ENCODE measurements at regions not wholly inside any gene's neighbourhood (a gene's known extent, or its start where the extent isn't known, plus 50 kb on each side); places are given as distances from the start of the nearest gene placed in this dataset.

DNA sequence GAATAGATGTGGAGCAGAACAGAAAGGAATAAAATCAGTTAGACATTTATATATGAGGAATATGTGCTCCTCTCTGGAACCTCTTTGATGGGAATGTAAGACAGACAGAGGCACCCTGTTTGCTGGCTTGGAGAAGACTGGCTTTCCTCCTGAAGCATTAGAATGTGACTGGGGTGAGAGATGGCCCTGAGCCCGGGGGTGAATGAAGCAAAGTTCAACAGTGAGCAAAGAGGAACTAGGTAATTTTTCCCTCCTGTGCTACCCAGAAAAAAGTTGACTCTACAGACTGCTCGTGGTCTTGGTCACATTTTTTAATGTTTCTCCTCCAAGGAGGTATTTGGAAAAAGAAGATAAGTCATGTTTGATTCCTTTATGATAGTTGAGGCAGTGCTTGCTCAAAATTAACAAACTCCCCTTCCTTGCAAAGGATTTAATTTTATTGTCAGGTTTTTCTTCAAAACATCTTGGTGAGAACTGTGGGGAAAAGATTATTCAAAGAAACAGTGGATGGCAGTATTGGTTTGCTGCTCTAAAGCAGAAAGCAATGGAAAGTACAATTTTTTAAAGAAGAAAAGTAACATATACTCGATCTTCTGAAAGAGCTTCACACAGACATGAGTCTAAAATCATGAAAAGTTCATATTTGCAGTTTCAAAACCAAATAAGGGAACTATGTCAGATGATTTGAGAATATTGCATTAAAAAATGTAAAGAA lies 370.4 kb upstream of the CDIN1 start:
- H3K4me1 ChIP-seq (ENCODE audit: control insufficient read depth, insufficient read depth, low read length), result peaks cover 10% of the 10 kb centered on the region
- H3K27me3 ChIP-seq (replicated peaks; ENCODE audit: control insufficient read depth, insufficient read depth, low read length), result no peaks in the 10 kb centered on the region
- peak; percentile 34 for DNase-seq (ENCODE audit: low read depth)
- no peak overlapping the region for H3K4me3 ChIP-seq (ENCODE audit: low read length)
- H3K9me3 ChIP-seq (ENCODE audit: control insufficient read depth, low read length), result no peaks in the 10 kb centered on the region
- no peaks in the 10 kb centered on the region for H3K36me3 ChIP-seq (ENCODE audit: control insufficient read depth, insufficient read depth, low read length, severe bottlenecking)
- H3K9ac ChIP-seq (ENCODE audit: low read length), result no peak overlapping the region

DNA sequence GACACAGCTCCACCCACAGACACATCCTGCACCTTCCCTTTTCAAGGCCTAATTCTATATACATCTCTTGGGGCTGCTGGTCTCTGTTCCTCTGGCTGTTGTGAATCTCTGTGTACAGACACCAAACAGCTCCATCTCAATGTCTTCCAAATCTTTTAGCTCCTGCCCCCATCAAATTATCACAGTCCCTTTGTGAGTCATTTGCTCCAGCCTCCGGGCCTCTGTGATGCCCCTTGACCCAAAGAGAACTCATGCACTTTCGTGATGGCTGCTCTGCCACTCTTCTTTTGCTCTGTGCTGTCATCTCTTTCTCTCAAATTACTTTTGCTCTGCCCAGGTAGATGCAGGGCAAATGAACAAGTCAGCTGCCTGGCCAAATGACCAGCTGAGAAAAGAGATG lies 369.0 kb upstream of the CDIN1 start:
- peaks cover 10% of the 10 kb centered on the region for H3K4me1 ChIP-seq (ENCODE audit: control insufficient read depth, insufficient read depth, low read length)
- H3K9me3 ChIP-seq (ENCODE audit: control insufficient read depth, low read length), result no peaks in the 10 kb centered on the region
- no peaks in the 10 kb centered on the region for H3K27me3 ChIP-seq (replicated peaks; ENCODE audit: control insufficient read depth, insufficient read depth, low read length)
- H3K36me3 ChIP-seq (ENCODE audit: control insufficient read depth, insufficient read depth, low read length, severe bottlenecking), result no peaks in the 10 kb centered on the region
- DNase-seq (ENCODE audit: low read depth), result no peak
- H3K9ac ChIP-seq (ENCODE audit: low read length), result no peak overlapping the region
- H3K4me3 ChIP-seq (ENCODE audit: low read length), result no peak overlapping the region

DNA sequence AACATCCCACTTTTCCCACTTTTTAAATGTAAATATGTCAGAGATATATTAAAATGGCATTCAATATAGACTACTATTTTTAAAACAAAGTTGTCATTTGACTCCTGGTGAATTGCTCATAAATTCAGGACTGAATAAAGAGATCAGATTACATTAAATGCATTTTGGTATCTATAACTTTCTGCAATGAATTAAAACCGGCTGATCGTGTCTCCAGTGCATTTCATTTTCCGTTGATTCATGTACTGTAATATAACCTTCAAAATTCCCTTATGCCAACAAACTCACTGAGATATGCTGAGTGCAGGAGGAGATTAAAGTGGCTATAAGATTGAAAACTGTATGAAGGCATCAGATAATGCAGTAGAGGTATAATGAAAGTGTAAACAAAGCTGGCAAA lies 361.1 kb upstream of the CDIN1 start:
- no peak overlapping the region for H3K9ac ChIP-seq (ENCODE audit: low read length)
- no peak overlapping the region for H3K4me3 ChIP-seq (ENCODE audit: low read length)
- H3K9me3 ChIP-seq (ENCODE audit: control insufficient read depth, low read length), result no peaks in the 10 kb centered on the region
- no peaks in the 10 kb centered on the region for H3K27me3 ChIP-seq (replicated peaks; ENCODE audit: control insufficient read depth, insufficient read depth, low read length)
- no peaks in the 10 kb centered on the region for H3K4me1 ChIP-seq (ENCODE audit: control insufficient read depth, insufficient read depth, low read length)
- peak; percentile 26 for DNase-seq (ENCODE audit: low read depth)
- H3K36me3 ChIP-seq (ENCODE audit: control insufficient read depth, insufficient read depth, low read length, severe bottlenecking), result no peaks in the 10 kb centered on the region

DNA sequence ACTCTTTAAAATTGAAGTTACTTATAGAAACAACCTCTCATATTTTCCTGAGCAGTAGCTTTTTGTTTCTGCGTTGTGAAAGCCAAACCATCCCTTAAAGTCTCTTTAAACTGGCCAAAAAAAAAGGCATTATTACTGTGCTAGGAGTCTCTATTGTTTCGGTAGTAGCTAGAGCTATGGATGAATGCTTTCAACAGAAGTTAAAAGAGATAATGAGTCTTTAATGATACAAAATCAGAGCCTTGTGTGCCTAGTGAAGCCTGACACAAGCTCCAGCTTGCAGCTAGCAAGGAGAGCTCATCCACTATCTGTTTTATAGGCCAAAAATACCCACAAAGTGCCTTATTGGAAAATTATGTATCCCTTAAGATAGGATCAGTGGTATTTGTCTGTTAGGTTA lies 360.4 kb upstream of the CDIN1 start:
- no peaks in the 10 kb centered on the region for H3K36me3 ChIP-seq (ENCODE audit: control insufficient read depth, insufficient read depth, low read length, severe bottlenecking)
- DNase-seq (ENCODE audit: low read depth), result no peak
- no peaks in the 10 kb centered on the region for H3K27me3 ChIP-seq (replicated peaks; ENCODE audit: control insufficient read depth, insufficient read depth, low read length)

DNA sequence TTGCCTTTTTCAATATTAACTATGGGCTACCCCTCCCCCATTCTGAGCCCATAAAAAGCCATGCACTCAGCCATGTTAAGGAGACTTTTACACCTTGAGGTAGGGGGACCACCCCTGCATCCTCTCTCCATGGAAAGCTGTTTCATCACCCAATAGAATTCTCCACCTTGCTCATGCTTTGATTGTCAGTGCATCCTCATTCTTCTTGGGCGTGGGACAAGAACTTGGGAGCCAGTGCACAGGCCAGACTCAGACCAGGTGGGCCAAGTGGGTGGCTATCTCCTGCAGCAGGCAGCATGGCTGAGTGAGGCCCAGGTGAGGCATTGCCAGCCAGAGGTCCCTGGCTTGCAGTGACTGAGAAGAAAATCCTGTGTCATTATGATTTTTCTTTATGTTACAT lies 357.4 kb upstream of the CDIN1 start:
- H3K4me3 ChIP-seq (ENCODE audit: low read length), result no peak overlapping the region
- no peaks in the 10 kb centered on the region for H3K9me3 ChIP-seq (ENCODE audit: control insufficient read depth, low read length)
- DNase-seq (ENCODE audit: low read depth), result no peak
- no peaks in the 10 kb centered on the region for H3K36me3 ChIP-seq (ENCODE audit: control insufficient read depth, insufficient read depth, low read length, severe bottlenecking)
- no peak overlapping the region for H3K9ac ChIP-seq (ENCODE audit: low read length)
- no peaks in the 10 kb centered on the region for H3K27me3 ChIP-seq (replicated peaks; ENCODE audit: control insufficient read depth, insufficient read depth, low read length)
- no peaks in the 10 kb centered on the region for H3K4me1 ChIP-seq (ENCODE audit: control insufficient read depth, insufficient read depth, low read length)

More for the DNA sequence above, 360.4 kb upstream of the CDIN1 start:
- Histone ChIP-seq H3K4me3 (ENCODE audit: low read length) (no peak overlapping the region), H3K4me1 (ENCODE audit: control insufficient read depth, insufficient read depth, low read length) (no peaks in the 10 kb centered on the region), H3K9ac (ENCODE audit: low read length) (no peak overlapping the region), H3K9me3 (ENCODE audit: control insufficient read depth, low read length) (no peaks in the 10 kb centered on the region)

DNA sequence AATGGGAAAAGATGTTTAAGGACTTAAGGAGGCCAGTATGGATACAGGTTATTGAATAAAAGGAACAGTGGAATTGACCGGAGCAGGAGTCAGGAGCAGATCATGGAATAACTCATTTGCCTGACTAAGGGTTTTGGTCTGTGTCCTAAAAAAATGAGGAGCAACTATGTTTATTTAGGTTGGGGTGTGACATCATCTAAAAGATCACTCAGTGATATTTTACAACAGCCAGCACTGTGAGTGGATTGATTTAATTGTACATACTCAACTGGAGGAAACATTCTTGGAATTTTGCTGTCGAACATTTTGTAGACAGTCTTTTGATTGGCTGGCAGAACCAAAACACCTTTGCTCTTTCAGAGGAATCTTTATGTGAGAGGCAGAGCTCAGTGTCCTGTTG lies 348.6 kb upstream of the CDIN1 start:
- H3K36me3 ChIP-seq (ENCODE audit: control insufficient read depth, insufficient read depth, low read length, severe bottlenecking), result no peaks in the 10 kb centered on the region
- no peaks in the 10 kb centered on the region for H3K4me1 ChIP-seq (ENCODE audit: control insufficient read depth, insufficient read depth, low read length)
- peak; percentile 32 for DNase-seq (ENCODE audit: low read depth)
- H3K9me3 ChIP-seq (ENCODE audit: control insufficient read depth, low read length), result no peaks in the 10 kb centered on the region
- H3K9ac ChIP-seq (ENCODE audit: low read length), result no peak overlapping the region
- H3K4me3 ChIP-seq (ENCODE audit: low read length), result no peak overlapping the region
- no peaks in the 10 kb centered on the region for H3K27me3 ChIP-seq (replicated peaks; ENCODE audit: control insufficient read depth, insufficient read depth, low read length)

DNA sequence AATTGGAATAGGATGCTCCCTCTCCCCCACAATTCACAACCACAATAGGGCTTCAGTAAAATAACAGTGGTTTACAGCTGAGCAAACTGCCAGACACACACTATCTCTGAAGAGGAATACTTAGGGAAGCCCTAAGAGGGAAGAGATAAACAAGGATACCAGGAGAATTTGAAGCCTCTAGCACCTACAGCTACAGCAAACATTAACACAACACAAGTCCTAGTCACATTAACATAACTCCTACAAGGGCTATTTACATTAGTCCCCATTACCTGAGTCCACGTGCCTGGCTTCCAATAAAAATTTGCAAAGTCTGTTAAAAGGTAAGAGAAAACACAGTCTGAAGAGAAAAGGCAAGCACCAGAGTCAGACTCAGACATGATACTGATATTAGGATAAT lies 346.9 kb upstream of the CDIN1 start:
- no peaks in the 10 kb centered on the region for H3K9me3 ChIP-seq (ENCODE audit: control insufficient read depth, low read length)
- no peaks in the 10 kb centered on the region for H3K4me1 ChIP-seq (ENCODE audit: control insufficient read depth, insufficient read depth, low read length)
- H3K4me3 ChIP-seq (ENCODE audit: low read length), result no peak overlapping the region
- H3K36me3 ChIP-seq (ENCODE audit: control insufficient read depth, insufficient read depth, low read length, severe bottlenecking), result no peaks in the 10 kb centered on the region
- no peak for DNase-seq (ENCODE audit: low read depth)
- H3K27me3 ChIP-seq (replicated peaks; ENCODE audit: control insufficient read depth, insufficient read depth, low read length), result no peaks in the 10 kb centered on the region
- no peak overlapping the region for H3K9ac ChIP-seq (ENCODE audit: low read length)

DNA sequence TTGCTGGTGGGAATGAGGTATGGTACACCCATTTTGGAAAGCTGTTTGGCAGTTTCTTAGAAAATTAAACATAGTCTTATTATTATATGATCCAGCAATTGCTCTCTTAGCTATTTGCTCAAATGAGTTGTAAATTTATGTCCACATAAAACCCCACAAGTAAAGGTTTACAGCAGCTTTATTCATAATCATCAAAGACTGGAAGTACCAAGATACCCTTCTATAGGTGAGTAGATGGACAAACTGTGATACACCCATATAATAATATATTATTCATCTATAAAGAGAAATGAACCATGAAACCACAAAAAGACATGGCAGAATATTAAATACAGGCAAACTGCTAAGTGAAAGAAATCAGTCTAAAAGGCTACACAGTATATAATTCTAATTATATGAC lies 344.7 kb upstream of the CDIN1 start:
- Histone ChIP-seq H3K9ac (ENCODE audit: low read length) (no peak overlapping the region), H3K4me1 (ENCODE audit: control insufficient read depth, insufficient read depth, low read length) (no peaks in the 10 kb centered on the region), H3K27me3 (replicated peaks; ENCODE audit: control insufficient read depth, insufficient read depth, low read length) (no peaks in the 10 kb centered on the region), H3K4me3 (ENCODE audit: low read length) (no peak overlapping the region), H3K36me3 (ENCODE audit: control insufficient read depth, insufficient read depth, low read length, severe bottlenecking) (no peaks in the 10 kb centered on the region), H3K9me3 (ENCODE audit: control insufficient read depth, low read length) (no peaks in the 10 kb centered on the region)
- DNase-seq (ENCODE audit: low read depth), result no peak

DNA sequence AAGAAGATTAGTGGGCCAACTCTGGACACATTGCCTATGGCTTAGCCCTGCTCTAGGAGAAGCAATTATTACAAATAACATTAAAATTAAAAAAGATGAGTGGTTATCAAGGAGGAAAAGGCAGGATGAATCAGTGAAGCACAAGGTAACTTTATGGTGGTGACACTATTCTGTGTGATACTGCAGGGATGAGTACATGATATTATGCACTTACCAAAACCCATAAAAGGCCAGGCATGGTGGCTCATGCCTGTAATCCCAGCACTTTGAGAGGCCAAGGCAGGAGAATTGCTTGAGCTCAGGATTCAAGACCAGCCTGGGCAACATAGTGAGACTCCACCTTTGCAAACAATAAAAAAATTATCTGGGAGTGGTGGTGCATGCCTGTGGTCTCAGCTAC lies 344.3 kb upstream of the CDIN1 start:
- Histone ChIP-seq H3K4me1 (ENCODE audit: control insufficient read depth, insufficient read depth, low read length) (no peaks in the 10 kb centered on the region), H3K9ac (ENCODE audit: low read length) (no peak overlapping the region), H3K9me3 (ENCODE audit: control insufficient read depth, low read length) (no peaks in the 10 kb centered on the region), H3K4me3 (ENCODE audit: low read length) (no peak overlapping the region), H3K36me3 (ENCODE audit: control insufficient read depth, insufficient read depth, low read length, severe bottlenecking) (no peaks in the 10 kb centered on the region), H3K27me3 (replicated peaks; ENCODE audit: control insufficient read depth, insufficient read depth, low read length) (no peaks in the 10 kb centered on the region)
- no peak for DNase-seq (ENCODE audit: low read depth)

DNA sequence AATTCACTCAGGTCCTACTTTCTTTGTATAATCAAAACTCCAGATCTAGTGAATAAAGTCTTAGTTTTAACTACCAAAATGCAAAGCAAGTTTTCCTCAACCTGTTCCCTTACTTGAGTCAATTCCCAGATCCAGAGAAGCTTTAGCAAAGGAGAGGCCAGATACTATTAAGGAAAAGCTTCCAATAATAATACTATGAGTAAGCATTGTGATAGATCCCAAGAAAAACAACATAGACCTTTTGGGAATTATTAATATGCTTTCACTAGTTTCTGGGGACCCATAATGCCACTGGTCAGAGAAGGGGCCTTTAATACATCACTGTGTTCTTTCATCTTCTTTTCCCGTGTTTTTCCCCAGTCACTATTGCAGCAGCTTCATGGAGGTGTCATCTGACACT lies 339.9 kb upstream of the CDIN1 start:
- H3K27me3 ChIP-seq (replicated peaks; ENCODE audit: control insufficient read depth, insufficient read depth, low read length), result no peaks in the 10 kb centered on the region
- DNase-seq (ENCODE audit: low read depth), result no peak
- no peaks in the 10 kb centered on the region for H3K36me3 ChIP-seq (ENCODE audit: control insufficient read depth, insufficient read depth, low read length, severe bottlenecking)
- H3K4me3 ChIP-seq (ENCODE audit: low read length), result no peak overlapping the region
- H3K9ac ChIP-seq (ENCODE audit: low read length), result no peak overlapping the region
- no peaks in the 10 kb centered on the region for H3K4me1 ChIP-seq (ENCODE audit: control insufficient read depth, insufficient read depth, low read length)
- H3K9me3 ChIP-seq (ENCODE audit: control insufficient read depth, low read length), result peaks cover 6% of the 10 kb centered on the region

DNA sequence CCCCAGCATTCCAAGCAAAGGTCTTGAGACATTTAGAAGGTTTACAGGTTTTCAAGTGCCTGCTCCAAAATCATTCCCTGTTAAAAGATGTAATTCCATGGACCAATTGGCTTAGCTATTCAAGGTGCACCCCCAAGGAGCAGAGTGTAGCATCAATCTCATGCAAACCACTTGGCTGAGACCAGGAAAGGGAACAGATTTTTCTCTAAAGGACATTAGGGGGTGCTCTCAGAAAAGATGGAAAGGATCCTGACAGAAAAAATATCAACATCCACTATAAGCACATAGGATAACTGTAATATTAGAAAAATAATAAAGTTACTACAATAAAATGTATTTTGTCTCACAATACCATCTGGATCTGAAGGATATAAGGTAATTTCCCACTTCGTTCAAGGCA lies 328.0 kb upstream of the CDIN1 start:
- no peak overlapping the region for H3K9ac ChIP-seq (ENCODE audit: low read length)
- no peaks in the 10 kb centered on the region for H3K27me3 ChIP-seq (replicated peaks; ENCODE audit: control insufficient read depth, insufficient read depth, low read length)
- no peaks in the 10 kb centered on the region for H3K36me3 ChIP-seq (ENCODE audit: control insufficient read depth, insufficient read depth, low read length, severe bottlenecking)
- no peaks in the 10 kb centered on the region for H3K9me3 ChIP-seq (ENCODE audit: control insufficient read depth, low read length)
- no peaks in the 10 kb centered on the region for H3K4me1 ChIP-seq (ENCODE audit: control insufficient read depth, insufficient read depth, low read length)
- DNase-seq (ENCODE audit: low read depth), result peak; percentile 7
- no peak overlapping the region for H3K4me3 ChIP-seq (ENCODE audit: low read length)

DNA sequence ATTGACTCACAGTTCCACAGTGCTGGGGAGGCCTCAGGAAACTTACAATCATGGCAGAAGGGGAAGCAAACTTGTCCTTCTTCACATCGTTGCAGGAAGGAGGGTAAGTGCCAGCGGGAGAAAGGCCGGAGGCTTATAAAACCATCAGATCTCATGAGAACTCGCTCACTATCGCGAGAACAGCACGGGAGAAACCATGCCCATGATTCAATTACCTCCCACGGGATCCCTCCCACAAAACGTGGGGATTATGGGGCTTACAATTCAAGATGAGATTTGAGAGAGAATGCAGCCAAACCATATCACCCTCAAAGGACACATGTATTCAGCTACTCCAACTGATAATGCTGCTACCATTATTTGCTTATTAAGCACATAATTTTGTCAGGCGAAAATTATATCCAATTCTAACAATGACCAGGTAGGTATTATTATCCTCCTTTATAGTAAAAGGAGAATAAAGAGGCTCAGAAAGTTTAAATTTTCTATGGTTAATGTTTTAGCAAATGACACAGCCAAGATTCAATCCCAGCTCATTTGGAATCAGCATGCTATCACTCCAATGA lies 327.2 kb upstream of the CDIN1 start:
- no peak overlapping the region for H3K9ac ChIP-seq (ENCODE audit: low read length)
- H3K36me3 ChIP-seq (ENCODE audit: control insufficient read depth, insufficient read depth, low read length, severe bottlenecking), result no peaks in the 10 kb centered on the region
- no peak for DNase-seq (ENCODE audit: low read depth)
- no peak overlapping the region for H3K4me3 ChIP-seq (ENCODE audit: low read length)
- H3K27me3 ChIP-seq (replicated peaks; ENCODE audit: control insufficient read depth, insufficient read depth, low read length), result no peaks in the 10 kb centered on the region
- H3K4me1 ChIP-seq (ENCODE audit: control insufficient read depth, insufficient read depth, low read length), result no peaks in the 10 kb centered on the region
- H3K9me3 ChIP-seq (ENCODE audit: control insufficient read depth, low read length), result no peaks in the 10 kb centered on the region
